Body of pancreas (tissue), 4 donors: ENCODE measurements at regions not wholly inside any gene's neighbourhood (a gene's known extent, or its start where the extent isn't known, plus 50 kb on each side); places are given as distances from the start of the nearest gene placed in this dataset.
"Not testable (repeated sequence)": the region's sequence is repeated elsewhere in the genome, so short reads cannot be mapped to it uniquely, and the experiment has no call there.

Source experiments
- ATAC-seq: fragments of 150-250 bp; one replicate; pipeline ENCODE4 v1.9.1; 2016
- DNase-seq, 4 donors: peaks; one replicate each; pipeline ENCODE4 v3.0.0-alpha.2; 2019
- H3K27ac ChIP-seq, 4 donors: fragments of 200-600 bp; sonication (generic); 1 replicate in 3 of 4; 2 replicates in 1 of 4; pipeline versions ENCODE4 v1.5.1 to v1.6.1; 2016 to 2019; ENCODE audit warnings: mild to moderate bottlenecking in 1 of 4, mixed read lengths in 1 of 4, moderate library complexity in 1 of 4
- H3K27me3 ChIP-seq, 2 donors: fragments of 200-600 bp; sonication (generic); one replicate each; pipeline ENCODE4 v1.6.0; 2016; ENCODE audit warnings: mild to moderate bottlenecking in 1 of 2
- H3K36me3 ChIP-seq, 2 donors: fragments of 200-600 bp; sonication (generic); replicated peaks in 1 of 2; 2 replicates each; pipeline ENCODE4 v1.5.1; 2016; ENCODE audit warnings: low read depth in 2 of 2; ENCODE audit not compliant: insufficient read depth in 1 of 2
- H3K4me1 ChIP-seq: fragments of 200-600 bp; sonication (generic); one replicate; pipeline ENCODE4 v1.6.0; 2016
- H3K4me3 ChIP-seq, 2 donors: fragments of 200-600 bp; sonication (generic); 1 replicate in 1 of 2; 2 replicates in 1 of 2; pipeline ENCODE4 v1.5.1; 2016 to 2019
- H3K9me3 ChIP-seq, 3 donors: fragments of 200-600 bp; sonication (generic); 1 replicate in 2 of 3; 2 replicates in 1 of 3; pipeline ENCODE4 v1.5.1; 2016
- CTCF ChIP-seq, 7 experiments: fragments of 450-650 bp in 4 of 7; fragments of 200-600 bp in 3 of 7; sonication (generic) in 3 of 7; IDR thresholded peaks; one replicate each; pipeline ENCODE4 v1.5.1; 2016 to 2019; ENCODE audit warnings: antibody characterized with exemption in 7 of 7
- POLR2A ChIP-seq, 3 donors: fragments of 450-650 bp; IDR thresholded peaks; one replicate each; pipeline ENCODE4 v1.6.1; 2016; ENCODE audit warnings: antibody characterized with exemption in 3 of 3, mild to moderate bottlenecking in 2 of 3
- WGBS, 2 donors: methylation state at CpG; one replicate each; pipeline ENCODE4 v1.1.5; 2017; 5-methylcytosine and 5-hydroxymethylcytosine counted together
- intact Hi-C: fragments of 100-400 bp; cut with DNase I; formaldehyde crosslinking; loops from one replicate; pipeline ENCODE4 v1.15.1; 2023

GRCh38 chr10:61589547-61590243 lies 73.0 kb upstream of the CABCOCO1 start:
- H3K9me3 ChIP-seq, result no peaks in the 10 kb centered on the region
- TF ChIP-seq POLR2A (IDR thresholded peaks at IDR 0.05), result no peak
- no peak for TF ChIP-seq CTCF (IDR thresholded peaks at IDR 0.05)
- WGBS, 2 donors, result 65 to 79% methylated on average over 5 of the region's 5 CpGs
- no peak overlapping the region for H3K4me3 ChIP-seq
- H3K4me1 ChIP-seq, result no peaks in the 10 kb centered on the region
- H3K27me3 ChIP-seq, result no peaks in the 10 kb centered on the region
- no peak overlapping the region for H3K27ac ChIP-seq
- intact Hi-C loops, result no loop called here
- H3K36me3 ChIP-seq, result no peaks in the 10 kb centered on the region
- ATAC-seq (no peak), DNase-seq (no peak)

- DNase-seq, result no peak
- intact Hi-C loops, result no loop called here
Measured at GRCh38 chr10:61588770-61589211, 73.9 kb upstream of the CABCOCO1 start.

GRCh38 chr10:61586829-61587228 lies 75.9 kb upstream of the CABCOCO1 start:
- H3K9me3 ChIP-seq, result no peaks in the 10 kb centered on the region
- H3K27me3 ChIP-seq, result no peaks in the 10 kb centered on the region
- H3K36me3 ChIP-seq, result no peaks in the 10 kb centered on the region
- no peak overlapping the region for H3K4me3 ChIP-seq
- ATAC-seq, result no peak
- 75 to 84% methylated on average over 1 of the region's 1 CpG for WGBS, 2 donors
- no peaks in the 10 kb centered on the region for H3K4me1 ChIP-seq
- no peak for DNase-seq
- intact Hi-C loops, result no loop called here
- H3K27ac ChIP-seq, result no peak overlapping the region
- TF ChIP-seq POLR2A (IDR thresholded peaks at IDR 0.05) (no peak), CTCF (IDR thresholded peaks at IDR 0.05) (no peak)

More at GRCh38 chr10:61588770-61589211, 73.9 kb upstream of the CABCOCO1 start:
- Histone ChIP-seq H3K9me3 (no peaks in the 10 kb centered on the region), H3K36me3 (no peaks in the 10 kb centered on the region), H3K27me3 (no peaks in the 10 kb centered on the region), H3K4me1 (no peaks in the 10 kb centered on the region), H3K27ac (no peak overlapping the region), H3K4me3 (no peak overlapping the region)
- no peak for TF ChIP-seq CTCF (IDR thresholded peaks at IDR 0.05)
- TF ChIP-seq POLR2A (IDR thresholded peaks at IDR 0.05), result no peak
- no peak for ATAC-seq
- WGBS, 2 donors, result 52 to 61% methylated on average over 6 of the region's 6 CpGs

GRCh38 chr10:61580608-61581007 lies 82.1 kb upstream of the CABCOCO1 start:
- Histone ChIP-seq H3K4me3 (no peak overlapping the region), H3K27ac (no peak overlapping the region), H3K36me3 (no peaks in the 10 kb centered on the region), H3K9me3 (no peaks in the 10 kb centered on the region), H3K27me3 (no peaks in the 10 kb centered on the region), H3K4me1 (no peaks in the 10 kb centered on the region)
- intact Hi-C loops, result no loop called here
- WGBS, 2 donors, result 71 to 72% methylated on average over 4 of the region's 4 CpGs
- TF ChIP-seq POLR2A (IDR thresholded peaks at IDR 0.05) (no peak), CTCF (IDR thresholded peaks at IDR 0.05) (no peak)
- ATAC-seq, result no peak
- DNase-seq, result no peak

- DNase-seq, intact Hi-C loops, H3K4me1 ChIP-seq, ATAC-seq, H3K4me3 ChIP-seq, H3K27me3 ChIP-seq, H3K36me3 ChIP-seq, H3K9me3 ChIP-seq, H3K27ac ChIP-seq: not testable (repeated sequence)
- WGBS, 2 donors, result 49 to 84% methylated on average over 4 of the region's 4 CpGs
Measured at GRCh38 chr10:61570204-61570603, 92.5 kb upstream of the CABCOCO1 start.
